SJCRH30 (cell line): ENCODE measurements at regions not wholly inside any gene's neighbourhood (a gene's known extent, or its start where the extent isn't known, plus 50 kb on each side); places are given as distances from the start of the nearest gene placed in this dataset.
"Not testable (repeated sequence)": the region's sequence is repeated elsewhere in the genome, so short reads cannot be mapped to it uniquely, and the experiment has no call there.

Experiments
- DNase-seq, 2 experiments: peaks; one replicate each; pipeline ENCODE4 v3.0.0-alpha.2; 2015 to 2020
- H3K27ac ChIP-seq: fragments of 250-450 bp; sonication (Bioruptor Pico); 2 replicates; pipeline ENCODE4 v1.5.1; 2020; ENCODE audit warnings: mild to moderate bottlenecking, moderate library complexity
- H3K27me3 ChIP-seq: fragments of 250-450 bp; sonication (Bioruptor Pico); 2 replicates; pipeline ENCODE4 v1.5.1; 2020; ENCODE audit warnings: mild to moderate bottlenecking, moderate library complexity
- H3K36me3 ChIP-seq: fragments of 250-450 bp; sonication (Bioruptor Pico); 2 replicates; pipeline ENCODE4 v1.5.1; 2020; ENCODE audit warnings: mild to moderate bottlenecking, moderate library complexity
- H3K4me1 ChIP-seq: fragments of 250-450 bp; sonication (Bioruptor Pico); 2 replicates; pipeline ENCODE4 v1.5.1; 2020; ENCODE audit warnings: mild to moderate bottlenecking, moderate library complexity
- H3K4me3 ChIP-seq: fragments of 250-450 bp; sonication (Bioruptor Pico); 2 replicates; pipeline ENCODE4 v1.5.1; 2020; ENCODE audit warnings: mild to moderate bottlenecking, moderate library complexity
- H3K9me3 ChIP-seq: fragments of 250-450 bp; sonication (Bioruptor Pico); replicated peaks from 2 replicates; pipeline ENCODE4 v1.5.1; 2020; ENCODE audit warnings: mild to moderate bottlenecking, moderate library complexity

DNA sequence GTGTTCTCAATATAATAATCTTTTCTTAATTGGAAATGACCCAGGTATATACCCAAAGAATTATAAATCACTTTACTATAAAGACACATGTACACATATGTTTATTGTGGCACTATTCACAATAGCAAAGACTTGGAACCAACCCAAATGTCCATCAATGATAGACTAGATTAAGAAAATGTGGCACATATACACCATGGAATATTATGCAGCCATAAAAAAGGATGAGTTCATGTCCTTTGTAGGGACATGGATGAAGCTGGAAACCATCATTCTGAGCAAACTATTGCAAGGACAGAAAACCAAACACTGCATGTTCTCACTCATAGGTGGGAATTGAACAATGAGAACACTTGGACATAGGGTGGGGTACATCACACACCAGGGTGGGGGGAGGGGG, 56.8 kb downstream of the SCGB2B2 start:
- not testable (repeated sequence) for H3K27me3 ChIP-seq, H3K9me3 ChIP-seq, H3K27ac ChIP-seq, DNase-seq, H3K4me1 ChIP-seq, H3K4me3 ChIP-seq, H3K36me3 ChIP-seq

DNA sequence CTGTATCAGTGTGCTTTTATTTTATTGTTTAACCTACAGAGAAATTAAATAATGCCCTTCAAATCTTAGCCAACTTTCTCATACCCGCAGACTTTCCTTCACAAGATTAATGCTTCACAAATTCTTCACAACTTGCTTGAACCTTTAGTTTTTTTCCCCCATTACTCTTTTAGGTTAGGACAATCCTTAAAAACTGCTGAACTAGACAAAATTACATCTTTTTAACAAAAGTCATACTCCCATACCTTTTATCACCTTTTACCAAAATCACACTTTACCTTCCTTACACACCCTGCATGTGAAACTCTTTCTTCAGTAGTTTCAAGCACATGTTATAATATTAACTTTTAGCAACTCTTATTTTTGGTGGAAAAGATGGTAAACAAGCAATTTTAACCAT, 58.5 kb downstream of the SCGB2B2 start:
- DNase-seq: no peak
- no peaks in the 10 kb centered on the region for H3K36me3 ChIP-seq

DNA sequence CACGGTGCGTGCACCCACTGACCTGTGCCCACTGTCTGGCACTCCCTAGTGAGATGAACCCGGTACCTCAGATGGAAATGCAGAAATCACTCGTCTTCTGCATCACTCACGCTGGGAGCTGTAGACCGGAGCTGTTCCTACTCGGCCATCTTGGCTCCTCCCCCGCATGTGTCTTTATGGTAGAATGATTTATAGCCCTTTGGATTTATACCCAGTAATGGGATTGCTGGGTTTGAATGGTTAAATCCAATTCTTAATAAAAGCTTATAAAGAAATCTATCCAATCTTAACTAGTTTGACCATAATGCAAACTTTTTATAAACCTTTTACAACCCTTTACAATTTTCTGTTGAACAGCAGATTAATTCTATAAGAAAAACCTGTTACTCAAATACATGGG, 59.0 kb downstream of the SCGB2B2 start:
- H3K4me1 ChIP-seq, DNase-seq: not testable (repeated sequence)

More for the DNA sequence above, 58.5 kb downstream of the SCGB2B2 start:
- Histone ChIP-seq H3K9me3 (0 out of 2 replicates have a peak, but pooled peaks cover 5% of the 10 kb centered on the region), H3K27me3 (no peaks in the 10 kb centered on the region), H3K4me3 (no peak overlapping the region), H3K4me1 (no peaks in the 10 kb centered on the region), H3K27ac (no peak overlapping the region)

DNA sequence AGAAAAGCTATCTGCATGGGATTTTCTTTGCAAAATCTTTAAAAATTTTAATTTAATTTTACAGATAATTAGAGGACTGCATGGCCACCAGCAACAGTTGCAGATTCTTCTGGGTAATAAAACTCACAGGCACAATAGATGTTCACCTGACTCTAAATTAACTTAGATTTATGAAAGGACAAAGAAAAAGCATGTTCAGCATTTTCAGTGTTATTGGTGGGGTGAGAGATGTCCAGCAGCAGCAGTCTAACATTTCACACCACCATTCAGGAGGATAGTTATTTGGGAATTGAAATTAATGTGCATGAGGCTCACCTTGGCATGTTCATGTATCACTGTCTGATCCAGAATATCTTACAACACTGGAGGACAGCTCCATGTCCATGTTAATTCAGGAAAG, 74.0 kb downstream of the SCGB2B2 start:
- Histone ChIP-seq H3K27ac (no peak overlapping the region), H3K9me3 (0 out of 2 replicates have a peak, but pooled peaks cover 4% of the 10 kb centered on the region), H3K36me3 (no peaks in the 10 kb centered on the region), H3K4me3 (no peak overlapping the region), H3K27me3 (no peaks in the 10 kb centered on the region), H3K4me1 (no peaks in the 10 kb centered on the region)
- no peak for DNase-seq

More for the DNA sequence above, 59.0 kb downstream of the SCGB2B2 start:
- H3K27me3 ChIP-seq, H3K4me3 ChIP-seq, H3K27ac ChIP-seq, H3K36me3 ChIP-seq, H3K9me3 ChIP-seq: not testable (repeated sequence)

DNA sequence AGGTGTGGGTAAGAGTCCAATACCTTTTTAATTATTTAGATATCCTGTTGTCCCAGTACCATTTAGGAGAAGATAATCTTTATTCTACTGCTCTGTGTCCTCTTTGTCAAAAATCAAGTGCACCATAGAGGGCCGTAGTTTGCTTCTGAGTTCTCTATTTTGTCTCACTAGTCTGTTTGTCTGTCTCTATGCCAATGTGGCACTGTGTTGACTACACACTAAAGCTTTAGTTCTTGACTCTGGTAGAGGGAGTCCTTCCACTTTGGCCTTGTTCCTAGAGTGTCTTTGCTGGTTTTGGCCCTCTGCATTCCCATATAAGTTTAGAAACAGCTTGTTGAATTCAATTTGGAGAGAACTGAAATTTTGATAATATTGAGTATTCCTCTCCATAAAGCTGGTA, 75.9 kb downstream of the SCGB2B2 start:
- H3K9me3 ChIP-seq: 0 out of 2 replicates have a peak, but pooled peaks cover 4% of the 10 kb centered on the region
- no peak overlapping the region for H3K27ac ChIP-seq
- no peak for DNase-seq
- no peaks in the 10 kb centered on the region for H3K36me3 ChIP-seq
- H3K4me3 ChIP-seq: no peak overlapping the region
- no peaks in the 10 kb centered on the region for H3K4me1 ChIP-seq
- no peaks in the 10 kb centered on the region for H3K27me3 ChIP-seq

DNA sequence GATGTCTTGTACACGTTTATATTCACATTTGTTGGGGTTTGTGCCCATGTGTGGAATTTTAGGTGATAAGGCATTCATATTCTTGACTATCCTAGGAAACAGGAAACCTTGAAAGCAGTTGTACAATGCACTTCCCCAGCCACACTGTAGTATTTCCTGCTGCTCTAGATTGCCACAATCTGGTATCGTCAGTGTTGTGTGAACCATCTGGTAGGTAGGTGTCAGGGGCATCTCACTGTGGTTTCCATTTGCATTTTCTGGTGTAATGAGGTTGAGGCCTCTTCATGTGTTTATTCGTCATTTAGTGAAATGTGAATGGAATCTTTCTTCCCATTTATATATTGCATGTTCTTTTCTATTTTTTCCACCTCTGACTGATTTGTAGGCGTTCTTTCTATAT, 76.6 kb downstream of the SCGB2B2 start:
- Histone ChIP-seq H3K4me1 (no peaks in the 10 kb centered on the region), H3K27me3 (no peaks in the 10 kb centered on the region), H3K27ac (no peak overlapping the region), H3K4me3 (no peak overlapping the region), H3K36me3 (no peaks in the 10 kb centered on the region), H3K9me3 (0 out of 2 replicates have a peak, but pooled peaks cover 4% of the 10 kb centered on the region)
- no peak for DNase-seq

DNA sequence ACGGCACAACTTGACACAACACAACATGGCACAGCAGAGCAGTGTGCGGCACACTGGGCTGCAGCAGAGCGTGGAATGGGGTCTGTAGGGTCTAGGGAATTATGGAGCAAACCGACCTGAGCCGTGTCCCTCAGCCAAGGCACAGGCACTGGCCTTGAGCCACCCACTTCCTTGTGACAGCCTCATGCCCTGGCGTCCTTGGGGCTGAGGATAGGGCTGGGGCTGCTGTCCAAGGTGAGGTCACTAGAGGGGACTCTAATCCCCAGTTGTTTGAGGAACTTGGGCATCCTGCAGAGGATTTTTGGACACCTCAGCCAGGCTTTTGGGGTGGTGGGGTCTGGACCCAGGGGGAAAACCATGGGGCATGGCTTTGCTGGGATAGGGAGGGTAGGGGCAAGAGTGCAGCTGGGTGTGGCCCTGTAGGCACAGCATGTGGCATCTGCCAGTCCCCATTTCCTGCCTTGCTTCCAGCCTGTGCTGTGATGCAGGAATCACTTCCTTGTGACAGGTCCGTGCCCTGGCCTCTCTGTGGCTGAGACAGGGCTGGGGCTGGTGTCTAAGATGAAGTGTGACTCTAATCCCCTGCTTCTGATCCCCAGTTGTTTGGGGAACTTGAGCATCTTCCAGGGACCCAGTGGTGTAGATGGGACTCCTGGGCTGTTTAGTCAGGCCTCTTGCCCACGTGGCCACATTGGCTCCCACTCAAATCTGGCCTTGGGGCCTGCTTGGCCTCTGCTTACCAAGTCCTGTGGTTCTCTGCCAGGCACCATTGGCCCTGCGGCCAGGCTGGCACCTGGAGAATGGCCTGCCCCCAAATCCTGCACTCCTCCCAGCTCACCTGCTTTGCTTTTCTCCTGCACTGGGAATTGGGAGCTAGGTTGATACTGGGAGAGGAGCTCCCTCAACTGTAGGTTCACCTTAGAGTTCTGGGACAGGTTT, 78.5 kb downstream of the SCGB2B2 start:
- no peak for DNase-seq
- H3K4me1 ChIP-seq: no peaks in the 10 kb centered on the region
- H3K36me3 ChIP-seq: no peaks in the 10 kb centered on the region
- H3K27ac ChIP-seq: no peak overlapping the region
- H3K4me3 ChIP-seq: no peak overlapping the region
- H3K9me3 ChIP-seq: 0 out of 2 replicates have a peak, but pooled peaks cover 4% of the 10 kb centered on the region
- no peaks in the 10 kb centered on the region for H3K27me3 ChIP-seq

DNA sequence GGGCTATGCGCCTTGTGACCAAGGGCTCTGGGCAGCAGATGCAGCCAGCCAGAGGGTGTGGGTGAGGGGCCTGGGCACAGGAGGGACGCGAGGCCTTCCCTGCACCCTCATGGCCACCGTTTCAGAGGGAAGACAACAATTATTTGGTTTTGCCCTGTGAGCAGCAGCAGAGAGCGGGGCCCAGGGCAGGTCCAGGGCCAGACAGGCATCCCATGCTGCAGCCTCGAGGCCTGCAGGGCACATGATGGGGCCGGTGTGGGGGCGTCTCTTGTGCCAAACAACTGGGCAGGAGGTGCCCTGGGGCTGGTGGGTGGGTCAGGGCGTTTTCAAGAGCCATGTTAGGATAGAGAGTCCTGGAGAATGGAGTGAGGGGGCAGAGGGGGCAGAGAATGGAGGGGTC, 79.4 kb downstream of the SCGB2B2 start:
- no peaks in the 10 kb centered on the region for H3K36me3 ChIP-seq
- H3K27ac ChIP-seq: no peak overlapping the region
- H3K4me3 ChIP-seq: no peak overlapping the region
- no peak for DNase-seq
- no peaks in the 10 kb centered on the region for H3K4me1 ChIP-seq
- H3K9me3 ChIP-seq: no peaks in the 10 kb centered on the region
- H3K27me3 ChIP-seq: no peaks in the 10 kb centered on the region

DNA sequence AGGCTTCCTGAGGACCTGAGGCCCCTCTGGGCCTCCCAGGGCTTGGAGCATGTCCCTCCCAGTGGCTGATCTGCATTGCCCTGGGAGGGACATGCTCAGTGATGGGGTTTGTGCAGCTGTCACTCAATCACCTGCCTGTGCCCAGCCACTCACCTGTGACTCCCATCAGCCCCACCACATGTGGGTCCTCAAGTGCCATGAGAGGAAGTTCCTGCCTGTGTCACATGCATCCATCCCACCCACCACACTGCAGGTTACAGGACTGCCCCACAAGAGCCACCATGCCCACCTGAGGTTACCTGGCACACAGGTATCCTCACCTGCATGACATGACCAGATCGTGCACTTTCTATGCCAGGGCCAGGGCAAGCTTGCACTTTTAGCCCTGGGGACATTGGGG, 80.0 kb downstream of the SCGB2B2 start:
- Histone ChIP-seq H3K4me1 (no peaks in the 10 kb centered on the region), H3K9me3 (no peaks in the 10 kb centered on the region), H3K27ac (no peak overlapping the region), H3K36me3 (no peaks in the 10 kb centered on the region), H3K27me3 (no peaks in the 10 kb centered on the region), H3K4me3 (no peak overlapping the region)
- DNase-seq: no peak

DNA sequence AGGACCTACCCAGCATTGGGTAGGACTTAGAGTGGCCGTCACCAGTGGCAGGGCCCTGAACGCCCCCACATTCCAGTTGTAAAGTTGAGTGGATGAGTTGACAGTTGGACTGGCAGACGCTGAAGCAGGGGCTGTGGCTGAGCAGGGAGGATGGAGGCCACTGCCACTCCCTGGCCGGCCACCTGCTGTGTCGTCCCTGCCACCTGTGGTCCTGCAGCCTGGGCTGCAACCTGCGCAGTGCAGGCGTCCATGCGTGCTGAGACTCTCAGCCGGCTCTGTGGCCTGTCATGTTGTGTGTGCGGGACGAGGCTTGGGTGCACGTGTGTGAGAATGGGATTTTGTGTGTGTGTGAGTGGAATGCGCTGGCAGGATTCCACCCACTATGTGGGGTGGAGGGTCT, 80.8 kb downstream of the SCGB2B2 start:
- H3K27me3 ChIP-seq: no peaks in the 10 kb centered on the region
- H3K4me3 ChIP-seq: no peak overlapping the region
- no peak for DNase-seq
- H3K27ac ChIP-seq: no peak overlapping the region
- no peaks in the 10 kb centered on the region for H3K4me1 ChIP-seq
- no peaks in the 10 kb centered on the region for H3K9me3 ChIP-seq
- no peaks in the 10 kb centered on the region for H3K36me3 ChIP-seq

DNA sequence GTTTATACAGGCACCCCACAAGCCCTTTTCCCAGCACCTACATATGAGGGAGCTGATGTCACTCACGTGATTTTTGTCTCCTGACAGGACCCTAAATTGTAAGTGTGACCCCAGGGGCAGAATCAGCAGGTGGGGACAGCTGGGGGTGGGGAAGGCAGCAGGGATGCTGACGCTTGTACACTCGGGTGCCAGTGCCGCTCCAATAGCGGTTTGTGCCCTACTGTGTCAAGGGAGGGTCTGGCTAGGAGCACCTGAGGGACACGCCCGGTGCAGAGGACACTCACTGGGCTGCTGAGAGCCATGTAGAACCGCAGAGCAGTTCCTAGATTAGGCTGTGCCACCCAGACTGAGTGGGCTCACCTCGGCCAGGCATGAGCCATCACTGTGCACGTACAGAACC, 81.3 kb downstream of the SCGB2B2 start:
- H3K27ac ChIP-seq: no peak overlapping the region
- no peaks in the 10 kb centered on the region for H3K4me1 ChIP-seq
- H3K36me3 ChIP-seq: no peaks in the 10 kb centered on the region
- no peak overlapping the region for H3K4me3 ChIP-seq
- H3K27me3 ChIP-seq: no peaks in the 10 kb centered on the region
- H3K9me3 ChIP-seq: no peaks in the 10 kb centered on the region
- no peak for DNase-seq

DNA sequence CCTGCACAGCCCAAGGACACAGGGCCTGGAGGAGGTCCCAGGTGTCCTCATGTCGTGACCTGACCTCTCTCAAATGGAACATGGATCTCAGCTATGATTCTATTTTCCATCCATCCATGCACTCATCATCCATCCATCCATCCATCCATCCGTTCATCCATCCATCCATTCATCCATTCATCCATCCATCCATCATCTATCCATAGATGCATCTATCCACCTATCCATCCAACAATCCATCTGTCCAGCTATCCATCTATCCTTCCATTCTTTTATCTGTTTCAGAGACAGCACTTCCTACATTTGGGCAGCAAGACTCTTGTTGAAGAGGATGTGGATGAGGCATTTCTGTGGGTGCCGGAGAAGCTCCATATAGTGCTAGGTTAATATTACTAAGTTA, 86.7 kb downstream of the SCGB2B2 start:
- Histone ChIP-seq H3K4me1 (no peaks in the 10 kb centered on the region), H3K27me3 (no peaks in the 10 kb centered on the region), H3K27ac (no peak overlapping the region), H3K4me3 (no peak overlapping the region), H3K36me3 (no peaks in the 10 kb centered on the region), H3K9me3 (no peaks in the 10 kb centered on the region)
- no peak for DNase-seq

DNA sequence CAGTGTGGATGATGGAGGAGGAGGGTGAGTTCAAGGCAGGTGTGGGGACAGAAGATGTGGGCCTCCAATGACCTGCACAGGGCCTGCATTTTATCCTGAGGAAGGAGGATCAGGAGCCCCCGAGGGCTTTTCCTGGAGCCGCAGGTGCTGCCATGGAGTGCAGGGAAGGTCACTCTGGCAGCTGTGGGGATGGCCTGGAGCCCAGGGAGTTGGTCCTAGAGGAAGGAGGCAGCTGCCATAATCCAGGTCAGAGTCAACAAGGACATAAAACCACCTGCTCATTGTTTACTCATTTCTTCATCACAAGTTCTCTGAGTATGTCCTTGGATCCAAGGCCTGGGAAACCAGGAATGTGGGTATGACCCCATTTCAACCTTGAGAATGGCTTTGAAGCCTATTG, 87.2 kb downstream of the SCGB2B2 start:
- H3K27ac ChIP-seq: no peak overlapping the region
- no peaks in the 10 kb centered on the region for H3K36me3 ChIP-seq
- DNase-seq: no peak
- H3K4me3 ChIP-seq: no peak overlapping the region
- no peaks in the 10 kb centered on the region for H3K27me3 ChIP-seq
- H3K9me3 ChIP-seq: no peaks in the 10 kb centered on the region
- no peaks in the 10 kb centered on the region for H3K4me1 ChIP-seq

DNA sequence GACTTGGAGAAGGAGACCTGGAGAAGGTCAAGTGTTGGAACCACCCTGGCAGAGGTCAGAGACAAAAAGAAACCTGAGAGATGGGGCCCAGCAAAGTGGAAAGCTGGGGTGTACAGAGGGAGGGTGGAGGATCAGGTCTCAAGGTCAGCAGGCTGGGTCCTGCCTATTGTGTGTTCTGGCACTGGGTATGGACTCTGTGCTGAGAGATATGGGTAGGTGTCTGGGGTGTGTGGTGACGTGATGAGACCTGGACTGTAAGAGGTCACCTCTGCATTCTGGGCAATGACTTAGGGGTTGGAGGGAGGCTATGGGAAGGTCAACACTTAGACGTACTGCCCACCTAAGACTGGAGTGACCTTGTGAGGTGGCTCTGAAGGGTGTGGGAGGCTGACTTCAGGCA, 88.1 kb downstream of the SCGB2B2 start:
- Histone ChIP-seq H3K27ac (no peak overlapping the region), H3K4me1 (no peaks in the 10 kb centered on the region), H3K9me3 (no peaks in the 10 kb centered on the region), H3K27me3 (no peaks in the 10 kb centered on the region), H3K36me3 (no peaks in the 10 kb centered on the region), H3K4me3 (no peak overlapping the region)
- no peak for DNase-seq

DNA sequence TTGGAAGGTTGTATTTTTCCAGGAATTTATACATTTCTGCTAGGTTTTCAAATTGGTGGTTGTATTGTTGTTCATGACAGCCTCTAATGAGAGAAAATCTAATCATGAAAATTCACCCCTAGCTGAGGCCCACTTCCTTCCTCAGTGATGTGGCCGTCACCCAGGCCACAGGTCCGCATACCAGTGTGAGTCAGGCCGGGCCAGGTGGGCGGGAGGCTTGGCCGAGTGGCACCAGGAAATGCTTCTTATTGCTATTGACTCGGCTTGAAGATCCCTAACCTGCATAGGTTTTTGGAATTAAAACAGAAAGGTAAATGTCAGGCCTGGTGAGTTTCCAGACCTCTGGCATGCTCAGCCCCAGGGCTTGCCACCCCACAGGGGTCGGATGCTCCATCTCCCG, 88.7 kb downstream of the SCGB2B2 start:
- Histone ChIP-seq H3K36me3 (no peaks in the 10 kb centered on the region), H3K27ac (no peak overlapping the region), H3K27me3 (no peaks in the 10 kb centered on the region), H3K4me3 (no peak overlapping the region), H3K9me3 (no peaks in the 10 kb centered on the region), H3K4me1 (no peaks in the 10 kb centered on the region)
- no peak for DNase-seq

DNA sequence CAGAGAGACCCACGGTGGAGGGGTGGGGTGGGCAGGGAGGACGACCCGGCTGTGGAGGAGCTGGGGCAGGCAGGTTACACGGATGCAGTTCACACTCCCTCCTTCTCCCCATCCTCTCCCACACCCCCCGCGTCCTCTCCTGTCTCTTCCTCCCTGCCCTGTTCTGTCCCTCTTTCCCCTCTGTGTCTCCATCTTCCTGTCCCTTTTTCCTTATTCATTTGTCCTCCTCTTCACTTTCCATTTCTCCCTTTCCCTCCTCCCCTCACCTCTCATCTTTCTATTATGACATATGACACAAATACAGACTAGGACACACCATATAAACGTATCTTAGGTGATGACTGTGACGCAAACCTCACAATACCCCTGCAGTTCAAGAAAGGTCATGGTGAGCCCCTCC, 96.6 kb downstream of the SCGB2B2 start:
- Histone ChIP-seq H3K4me1 (no peaks in the 10 kb centered on the region), H3K27me3 (no peaks in the 10 kb centered on the region), H3K4me3 (no peak overlapping the region), H3K27ac (no peak overlapping the region), H3K36me3 (no peaks in the 10 kb centered on the region), H3K9me3 (no peaks in the 10 kb centered on the region)
- no peak for DNase-seq
